COLO668 (cell line): ENCODE measurements at regions not wholly inside any gene's neighbourhood (a gene's known extent, or its start where the extent isn't known, plus 50 kb on each side); places are given as distances from the start of the nearest gene placed in this dataset.

Source experiments
- DNase-seq: peaks from one replicate; lab custom pipeline; 2025; ENCODE audit not compliant: unreplicated experiment; lab: John Stamatoyannopoulos, UW

DNA sequence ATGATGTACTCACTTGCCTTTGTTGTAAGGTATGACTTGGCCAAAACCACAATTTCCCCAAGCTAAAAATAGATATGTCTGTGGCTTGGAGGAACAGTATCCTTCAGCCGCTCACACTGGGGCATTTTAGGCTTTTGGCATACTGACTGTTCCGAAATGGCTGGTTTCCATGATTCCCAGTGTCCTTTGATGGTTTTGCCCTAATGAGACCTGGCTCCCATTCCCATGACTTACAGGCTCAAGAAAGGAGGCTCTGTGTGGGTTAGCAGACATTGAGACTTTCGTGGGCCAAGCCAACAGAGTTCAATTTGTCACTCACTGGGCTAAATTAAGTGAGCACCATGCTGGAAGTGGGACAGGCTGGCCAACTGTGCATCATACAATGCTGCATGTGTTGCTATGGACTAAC, 150.6 kb downstream of the CEP135 start:
- DNase-seq = no peak

DNA sequence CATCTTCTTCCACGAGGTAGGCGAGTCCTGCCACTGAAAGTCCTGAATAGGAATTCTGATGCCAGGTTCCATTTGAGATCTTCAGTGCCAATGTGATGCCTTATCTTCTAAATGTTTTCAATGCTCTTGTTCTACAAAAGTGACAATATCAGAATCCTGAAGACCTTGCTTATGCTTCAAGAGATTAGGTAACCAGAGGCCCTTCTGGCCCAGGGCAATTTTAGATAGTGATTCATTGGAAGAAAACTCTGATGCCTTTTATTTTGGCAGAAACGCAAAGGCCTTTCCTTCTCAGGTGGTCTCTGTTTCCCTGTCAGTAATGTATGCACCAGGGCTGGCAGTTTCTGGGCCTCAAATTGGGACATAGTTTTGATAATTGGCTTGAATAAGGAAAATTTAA, 144.8 kb downstream of the CEP135 start:
- no peak for DNase-seq

DNA sequence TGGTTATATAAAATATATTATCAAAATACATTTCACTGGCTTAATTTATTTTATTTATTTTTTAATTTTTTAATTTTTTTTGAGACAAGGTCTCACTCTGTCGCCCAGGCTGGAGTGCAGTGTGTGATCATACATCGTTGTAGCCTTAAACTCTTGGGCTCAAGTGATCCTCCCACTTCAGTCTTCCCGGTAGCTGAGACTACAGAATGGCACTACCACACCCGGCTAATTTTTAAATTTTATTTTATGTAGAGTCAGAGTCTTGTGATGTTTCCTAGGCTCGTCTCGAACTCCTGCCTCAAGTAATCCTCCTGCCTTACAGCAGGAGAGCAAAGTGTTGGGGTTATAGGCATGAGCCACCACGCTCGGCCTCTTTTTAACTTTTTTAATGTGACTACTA, 143.8 kb downstream of the CEP135 start:
- no peak for DNase-seq

DNA sequence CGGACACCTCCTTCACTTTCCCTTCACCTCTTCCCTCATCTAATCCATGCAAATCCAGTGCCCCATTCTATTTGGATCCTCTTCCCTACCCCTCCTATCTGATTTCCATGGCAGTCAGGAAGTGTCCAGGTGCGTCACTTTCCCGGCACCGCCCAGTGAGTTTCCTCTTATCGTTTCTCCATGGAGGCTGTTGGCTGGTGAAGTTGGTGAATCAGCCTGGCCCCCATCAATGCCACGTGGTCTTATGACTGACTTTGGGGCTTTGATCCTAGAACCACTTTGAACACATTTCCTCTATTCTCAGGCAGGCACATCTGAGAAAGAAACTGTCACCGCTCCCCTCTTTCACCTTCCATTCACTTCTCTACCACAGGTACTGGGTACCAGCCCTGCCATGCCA, 137.8 kb downstream of the CEP135 start:
- no peak for DNase-seq

DNA sequence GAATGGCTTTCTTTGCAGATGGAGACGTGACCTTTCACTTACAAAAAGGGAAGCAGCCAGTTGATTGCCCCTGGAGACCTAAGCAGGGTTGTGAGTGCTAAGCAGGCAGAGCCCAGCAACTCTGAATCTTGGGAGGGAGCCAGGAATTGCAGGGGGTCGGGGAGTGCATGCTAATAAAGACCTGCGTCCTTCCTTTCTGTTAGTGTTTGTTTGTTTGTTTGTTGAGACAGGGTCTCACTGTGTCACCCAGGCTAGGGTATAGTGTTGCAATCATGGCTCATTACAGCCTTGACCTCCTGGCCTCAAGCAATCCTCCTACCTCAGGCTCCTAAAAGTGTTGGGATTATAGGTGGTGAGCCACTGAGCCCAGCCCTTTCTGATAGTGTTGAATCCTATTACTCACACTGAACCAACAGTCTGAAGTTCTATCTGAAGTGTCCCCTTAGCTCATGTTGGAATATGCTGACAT, 137.4 kb downstream of the CEP135 start:
- no peak for DNase-seq

DNA sequence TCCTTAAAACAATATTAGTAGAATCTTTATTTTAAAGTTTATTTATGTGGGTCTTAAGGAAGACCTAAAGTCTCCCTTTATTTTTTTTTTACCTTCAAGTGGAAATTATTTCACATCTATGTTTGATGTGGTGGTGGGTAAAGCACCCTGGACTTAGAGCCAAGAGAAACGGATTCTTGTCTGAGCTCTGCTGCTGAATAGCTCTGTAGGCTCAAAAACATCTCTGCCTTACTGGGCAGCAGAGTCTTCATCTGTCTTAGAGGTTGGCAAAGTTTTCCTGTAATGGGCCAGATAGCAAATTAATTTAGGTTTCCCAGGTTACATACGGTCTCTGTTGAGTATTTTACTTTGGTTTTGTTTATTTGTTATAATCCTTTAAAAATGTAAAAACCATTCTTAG, 136.5 kb downstream of the CEP135 start:
- DNase-seq = no peak

DNA sequence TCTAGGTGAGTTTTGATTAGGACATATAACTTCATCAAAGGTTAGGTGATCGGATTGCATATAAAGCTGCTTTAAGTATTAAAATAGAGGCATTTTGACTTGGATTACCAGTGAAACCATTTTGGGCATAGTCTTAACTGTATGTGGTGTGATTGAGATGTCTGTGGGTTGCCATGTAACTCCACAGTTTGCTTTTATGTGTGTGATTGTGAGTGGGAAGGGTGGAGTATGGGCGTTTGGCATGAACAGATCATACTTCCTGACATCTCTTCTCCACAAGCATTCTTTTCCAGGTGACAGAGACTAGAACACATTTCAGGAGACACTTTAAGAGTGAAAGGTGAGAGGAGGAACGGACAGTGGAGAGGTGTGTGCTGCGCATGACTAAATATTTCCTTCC, 136.1 kb downstream of the CEP135 start:
- no peak for DNase-seq
